ENCODE measurements at regions not wholly inside any gene's neighbourhood (a gene's known extent, or its start where the extent isn't known, plus 50 kb on each side); places are given as distances from the start of the nearest gene placed in this dataset.

DNA sequence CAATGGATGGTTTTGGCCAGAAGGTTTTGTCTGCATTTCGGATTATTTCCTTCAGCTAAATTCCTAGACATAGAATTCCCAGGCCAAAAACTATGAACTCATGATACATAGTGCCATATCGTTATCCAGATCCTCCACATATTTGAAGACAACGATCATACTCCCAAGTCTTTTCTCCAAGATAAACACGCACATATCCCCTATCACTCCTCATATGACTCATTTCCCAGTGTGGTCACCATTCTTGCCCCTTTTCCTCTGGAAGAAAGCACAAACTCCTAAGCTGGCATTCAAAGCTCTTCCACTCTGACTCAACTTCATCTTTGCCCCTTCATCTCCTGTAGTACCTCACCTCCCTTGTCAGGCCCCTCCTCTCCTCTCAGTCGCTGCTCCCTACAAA is 277.6 kb downstream of the PLPP3 start:
- TF ChIP-seq, protein P1, sequence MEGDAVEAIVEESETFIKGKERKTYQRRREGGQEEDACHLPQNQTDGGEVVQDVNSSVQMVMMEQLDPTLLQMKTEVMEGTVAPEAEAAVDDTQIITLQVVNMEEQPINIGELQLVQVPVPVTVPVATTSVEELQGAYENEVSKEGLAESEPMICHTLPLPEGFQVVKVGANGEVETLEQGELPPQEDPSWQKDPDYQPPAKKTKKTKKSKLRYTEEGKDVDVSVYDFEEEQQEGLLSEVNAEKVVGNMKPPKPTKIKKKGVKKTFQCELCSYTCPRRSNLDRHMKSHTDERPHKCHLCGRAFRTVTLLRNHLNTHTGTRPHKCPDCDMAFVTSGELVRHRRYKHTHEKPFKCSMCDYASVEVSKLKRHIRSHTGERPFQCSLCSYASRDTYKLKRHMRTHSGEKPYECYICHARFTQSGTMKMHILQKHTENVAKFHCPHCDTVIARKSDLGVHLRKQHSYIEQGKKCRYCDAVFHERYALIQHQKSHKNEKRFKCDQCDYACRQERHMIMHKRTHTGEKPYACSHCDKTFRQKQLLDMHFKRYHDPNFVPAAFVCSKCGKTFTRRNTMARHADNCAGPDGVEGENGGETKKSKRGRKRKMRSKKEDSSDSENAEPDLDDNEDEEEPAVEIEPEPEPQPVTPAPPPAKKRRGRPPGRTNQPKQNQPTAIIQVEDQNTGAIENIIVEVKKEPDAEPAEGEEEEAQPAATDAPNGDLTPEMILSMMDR (IDR thresholded peaks at IDR 0.05), result no peak
- TF ChIP-seq POLR2A (IDR thresholded peaks at IDR 0.05), result no peak
